Endodermal cell (in vitro differentiated cells): ENCODE measurements at regions not wholly inside any gene's neighbourhood (a gene's known extent, or its start where the extent isn't known, plus 50 kb on each side); places are given as distances from the start of the nearest gene placed in this dataset.

Experiments used
- DNase-seq: peaks from one replicate; pipeline ENCODE4 v3.0.0-alpha.2; 2017
- H3K27ac ChIP-seq: 2 replicates; pipeline ENCODE4 v1.5.1; 2013; ENCODE audit warnings: mild to moderate bottlenecking, low read depth, low read length, moderate library complexity
- H3K27me3 ChIP-seq: 2 replicates; pipeline ENCODE4 v1.6.1; 2013; ENCODE audit warnings: mild to moderate bottlenecking, low read length, moderate library complexity; ENCODE audit not compliant: insufficient read depth, control insufficient read depth, poor library complexity, severe bottlenecking
- H3K36me3 ChIP-seq: 2 replicates; pipeline ENCODE4 v1.7.0; 2013; ENCODE audit warnings: mild to moderate bottlenecking, low read length, moderate library complexity; ENCODE audit not compliant: control insufficient read depth, insufficient read depth
- H3K4me1 ChIP-seq: one replicate; pipeline ENCODE4 v1.7.0; 2013; ENCODE audit warnings: low read length; ENCODE audit not compliant: control insufficient read depth, insufficient read depth
- H3K4me3 ChIP-seq: 2 replicates; pipeline ENCODE4 v1.5.1; 2013; ENCODE audit warnings: mild to moderate bottlenecking, low read length, moderate library complexity
- H3K9ac ChIP-seq: 2 replicates; pipeline ENCODE4 v1.6.1; 2013; ENCODE audit warnings: mild to moderate bottlenecking, low read length, moderate library complexity; ENCODE audit not compliant: poor library complexity, severe bottlenecking; ENCODE audit errors: extremely low read depth
- H3K9me3 ChIP-seq: 2 replicates; pipeline ENCODE4 v1.6.1; 2013; ENCODE audit warnings: mild to moderate bottlenecking, low read length, moderate library complexity; ENCODE audit not compliant: control insufficient read depth
- H3K27ac Mint-ChIP-seq: 2 replicates; pipeline ENCODE4 v1.8.0; 2020; ENCODE audit warnings: mixed read lengths
- H3K27me3 Mint-ChIP-seq: 2 replicates; pipeline ENCODE4 v1.8.0; 2021; ENCODE audit warnings: mild to moderate bottlenecking, mixed read lengths; ENCODE audit not compliant: insufficient read depth
- H3K36me3 Mint-ChIP-seq: 2 replicates; pipeline ENCODE4 v1.8.0; 2020; ENCODE audit warnings: low read depth, mixed read lengths
- H3K4me1 Mint-ChIP-seq: 2 replicates; pipeline ENCODE4 v1.8.0; 2020; ENCODE audit warnings: mixed read lengths
- H3K4me3 Mint-ChIP-seq: 2 replicates; pipeline ENCODE4 v1.8.0; 2020; ENCODE audit warnings: mild to moderate bottlenecking, moderate library complexity, mixed read lengths
- H3K9me3 Mint-ChIP-seq: 2 replicates; pipeline ENCODE4 v1.8.0; 2020; ENCODE audit warnings: mild to moderate bottlenecking, mixed read lengths
- CTCF ChIP-seq: fragments of 200-600 bp; sonication (generic); conservative IDR thresholded peaks from 2 replicates; pipeline ENCODE4 v1.5.0; 2021; ENCODE audit warnings: antibody characterized with exemption, mild to moderate bottlenecking
- WGBS, 2 experiments: methylation state at CpG; one replicate each; pipeline versions ENCODE4 v1.1.5 to v1.1.7; 2013; ENCODE audit warnings: missing lambda C conversion rate in 2 of 2, mixed read lengths in 1 of 2; ENCODE audit not compliant: insufficient coverage in 1 of 2, insufficient read length in 1 of 2; 5-methylcytosine and 5-hydroxymethylcytosine counted together

DNA sequence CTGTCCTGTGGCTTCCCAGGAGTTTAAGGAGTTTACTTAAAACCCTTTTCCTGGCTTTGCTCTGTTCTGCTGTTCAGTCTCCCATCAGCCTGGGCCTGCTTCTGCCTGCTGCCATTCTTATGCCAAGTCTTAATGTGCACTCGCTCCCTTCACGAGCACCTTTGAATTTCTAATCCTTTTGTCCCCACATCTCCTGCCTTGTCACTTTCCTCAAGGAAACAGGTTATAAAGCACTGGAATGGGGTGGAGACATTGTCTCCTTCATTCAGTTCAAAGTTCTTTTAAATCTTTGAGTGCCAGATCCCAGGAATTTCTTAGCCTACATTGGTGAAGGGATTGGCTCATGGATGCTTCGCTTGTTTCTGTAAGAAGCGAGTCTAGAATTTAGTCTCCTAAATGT, 87.2 kb upstream of the LIFR start:
- no peak overlapping the region for H3K9ac ChIP-seq
- no peak overlapping the region for H3K4me3 Mint-ChIP-seq
- peak; percentile 11 for DNase-seq
- no peak overlapping the region for H3K4me3 ChIP-seq
- H3K4me1 Mint-ChIP-seq, result peaks cover 17% of the 10 kb centered on the region
- H3K36me3 Mint-ChIP-seq, result no peaks in the 10 kb centered on the region
- H3K27me3 ChIP-seq, result no peaks in the 10 kb centered on the region
- no peak overlapping the region for H3K27ac ChIP-seq
- H3K36me3 ChIP-seq, result no peaks in the 10 kb centered on the region
- no peak for TF ChIP-seq CTCF
- peaks cover 10% of the 10 kb centered on the region for H3K9me3 ChIP-seq
- 93 to 97% methylated on average over 4 of the region's 4 CpGs for WGBS, 2 experiments
- H3K9me3 Mint-ChIP-seq, result no peaks in the 10 kb centered on the region
- H3K27ac Mint-ChIP-seq, result no peak overlapping the region
- peaks cover 2% of the 10 kb centered on the region for H3K27me3 Mint-ChIP-seq
- no peaks in the 10 kb centered on the region for H3K4me1 ChIP-seq

- H3K4me1 ChIP-seq, result peaks cover 6% of the 10 kb centered on the region
- no peaks in the 10 kb centered on the region for H3K36me3 Mint-ChIP-seq
- H3K9ac ChIP-seq, result no peak overlapping the region
Measured at GRCh38 chr5:38645508-38645907, 89.1 kb upstream of the LIFR start.

DNA sequence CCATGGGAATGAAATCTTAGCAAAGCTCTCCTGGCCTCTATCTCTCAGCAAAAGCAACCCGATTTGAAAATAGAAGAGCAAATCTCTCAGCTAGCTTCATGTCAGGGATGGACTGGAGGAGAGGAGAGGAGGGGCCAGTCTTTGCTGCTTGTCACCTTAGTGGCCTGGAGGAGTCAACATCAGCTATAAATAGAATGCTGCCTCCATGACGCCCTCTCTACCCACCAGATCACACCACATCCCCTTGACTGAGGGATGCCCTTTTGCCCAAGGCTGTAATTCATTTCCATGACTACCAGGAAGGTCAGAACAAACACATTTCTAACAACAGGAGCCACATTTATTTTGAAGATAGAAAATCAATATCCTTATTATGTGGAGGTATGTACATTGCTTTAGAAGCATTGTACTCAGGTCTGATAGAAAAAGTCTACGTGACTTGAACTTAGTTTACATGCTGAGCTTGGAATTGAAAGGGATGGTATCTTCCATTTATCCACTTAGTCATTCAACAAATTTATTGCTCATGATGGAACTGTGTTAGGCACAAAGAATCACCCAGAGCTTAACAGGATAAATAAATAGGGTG, 92.4 kb upstream of the LIFR start:
- Mint-ChIP-seq H3K27me3 (no peaks in the 10 kb centered on the region), H3K4me3 (no peak overlapping the region), H3K4me1 (peaks cover 16% of the 10 kb centered on the region), H3K9me3 (no peaks in the 10 kb centered on the region), H3K27ac (no peak overlapping the region), H3K36me3 (no peaks in the 10 kb centered on the region)
- Histone ChIP-seq H3K27me3 (no peaks in the 10 kb centered on the region), H3K9me3 (peaks cover 10% of the 10 kb centered on the region), H3K9ac (no peak overlapping the region), H3K27ac (no peak overlapping the region), H3K36me3 (no peaks in the 10 kb centered on the region), H3K4me3 (no peak overlapping the region), H3K4me1 (peaks cover 6% of the 10 kb centered on the region)
- no peak for DNase-seq
- 91% methylated on average over 3 of the region's 3 CpGs; no CpG with 5 or more reads in 1 of the 2 experiments for WGBS, 2 experiments
- TF ChIP-seq CTCF, result no peak

More at GRCh38 chr5:38645508-38645907, 89.1 kb upstream of the LIFR start:
- no peaks in the 10 kb centered on the region for H3K27me3 ChIP-seq
- Mint-ChIP-seq H3K4me1 (peaks cover 21% of the 10 kb centered on the region), H3K4me3 (no peak overlapping the region), H3K27ac (no peak overlapping the region), H3K9me3 (no peaks in the 10 kb centered on the region), H3K27me3 (no peaks in the 10 kb centered on the region)
- no peaks in the 10 kb centered on the region for H3K36me3 ChIP-seq
- H3K4me3 ChIP-seq, result no peak overlapping the region
- no peak for DNase-seq
- TF ChIP-seq CTCF, result no peak
- H3K9me3 ChIP-seq, result peaks cover 10% of the 10 kb centered on the region
- H3K27ac ChIP-seq, result no peak overlapping the region
